ENCODE measurements at regions not wholly inside any gene's neighbourhood (a gene's known extent, or its start where the extent isn't known, plus 50 kb on each side); places are given as distances from the start of the nearest gene placed in this dataset.

GRCh38 chr20:22410556-22411130 lies 173.7 kb downstream of the FOXA2 start:
- H3K27ac ChIP-seq (ENCODE audit: extremely low read length, insufficient read depth, low read length) = peak overlapping the region; percentile 77
- CTCF ChIA-PET (ENCODE audit: low intra/inter-chr PET ratio, low total read pairs) = interaction anchor here (0.9 kb wide), 1 partner anchor 14 kb away, joined by 3 read pairs; no protein-coding TSS in a partner anchor

More at GRCh38 chr20:22410556-22411130, 173.7 kb downstream of the FOXA2 start:
- Histone ChIP-seq H3K36me3 (replicated peaks in 1 of 2; ENCODE audit: control insufficient read depth in 1 of 2, insufficient read depth in 2 of 2, low read length in 2 of 2) (no peaks in the 10 kb centered on the region), H3K4me2 (ENCODE audit: low read depth, low read length) (no peak overlapping the region), H3K79me2 (ENCODE audit: insufficient read depth, low read length) (no peaks in the 10 kb centered on the region), H3K9ac (ENCODE audit: insufficient read depth, low read depth, low read length) (no peak overlapping the region), H4K20me1 (ENCODE audit: insufficient read depth, low read length) (no peaks in the 10 kb centered on the region), H3K27me3 (ENCODE audit: control insufficient read depth in 1 of 2, insufficient read depth in 2 of 2, low read length in 2 of 2) (no peaks in the 10 kb centered on the region; a peak in 1 of 5 replicates), H2AFZ (ENCODE audit: low read length) (peak overlapping the region; percentile 25), H3K4me1 (ENCODE audit: insufficient read depth, low read length) (peaks cover 64% of the 10 kb centered on the region), H3K4me3 (replicated peaks in 1 of 3; ENCODE audit: insufficient read depth in 1 of 3, low read depth in 2 of 3, low read length in 3 of 3) (no peak overlapping the region), H3K9me3 (ENCODE audit: low read length) (no peaks in the 10 kb centered on the region)
- BruUV-seq (replicated peaks) = no TSS peak
- POLR2A ChIA-PET = interaction anchor here (1.2 to 4.1 kb wide), 6 partner anchors 15 to 173 kb away, joined by 3 to 55 read pairs (median 12); partner anchors contain the start of gene FOXA2
- intact Hi-C loops (cut with micrococcal nuclease; ENCODE audit: unreplicated experiment) = loop anchor here (1.0 to 10.0 kb wide), 4 partner anchors 7 to 944 kb away; partner anchors contain the start of gene NXT1
- TF ChIP-seq RORA (CRISPR knock-in tag; IDR thresholded peaks at IDR 0.05) (no peak), ZFY (CRISPR knock-in tag; IDR thresholded peaks at IDR 0.05) (0 out of 2 replicates have a peak, but pooled peaks have one; percentile 32), ZNF7 (CRISPR knock-in tag; IDR thresholded peaks at IDR 0.05) (peak; percentile 74), HOMEZ (CRISPR knock-in tag; IDR thresholded peaks at IDR 0.05; ENCODE audit: low read depth) (peak; percentile 8; the same call in 1 of the 2 replicates), TCF7 (IDR thresholded peaks at IDR 0.05; ENCODE audit: low read depth) (0 out of 2 replicates have a peak, but pooled peaks have one; percentile 19), SOX13 (IDR thresholded peaks at IDR 0.05) (no peak), SOX13 (CRISPR knock-in tag; conservative IDR thresholded peaks at IDR 0.05 in 1 of 2, IDR thresholded peaks at IDR 0.05 in 1 of 2) (peak in 1 of 2 experiments; percentile 22; a peak in 2 of 4 replicates), TEAD3 (CRISPR knock-in tag; optimal IDR thresholded peaks at IDR 0.05; ENCODE audit: borderline replicate concordance) (peak; percentile 50)
- TF ChIP-seq, protein P1, sequence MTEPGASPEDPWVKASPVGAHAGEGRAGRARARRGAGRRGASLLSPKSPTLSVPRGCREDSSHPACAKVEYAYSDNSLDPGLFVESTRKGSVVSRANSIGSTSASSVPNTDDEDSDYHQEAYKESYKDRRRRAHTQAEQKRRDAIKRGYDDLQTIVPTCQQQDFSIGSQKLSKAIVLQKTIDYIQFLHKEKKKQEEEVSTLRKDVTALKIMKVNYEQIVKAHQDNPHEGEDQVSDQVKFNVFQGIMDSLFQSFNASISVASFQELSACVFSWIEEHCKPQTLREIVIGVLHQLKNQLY (CRISPR knock-in tag; IDR thresholded peaks at IDR 0.05) = no peak
- ATAC-seq = no peak
- FAIRE-seq = no peak
- in situ Hi-C loops (cut with HindIII; ENCODE audit: extremely low pct_ligation_motif_present, low pct_unique_long_range_greater_than_20kb) = no loop called here
- DNase-seq (ENCODE audit: low spot score) = peak; percentile 46
- 83% methylated on average over 4 of the region's 4 CpGs for WGBS (ENCODE audit: low lambda C conversion rate)

Data from HepG2 (cell line).